ENCODE measurements at regions not wholly inside any gene's neighbourhood (a gene's known extent, or its start where the extent isn't known, plus 50 kb on each side); places are given as distances from the start of the nearest gene placed in this dataset.

- Histone ChIP-seq H3K27ac (ENCODE audit: low read depth, low read length) (no peak overlapping the region), H3K4me3 (ENCODE audit: low read depth, low read length) (no peak overlapping the region), H3K27me3 (ENCODE audit: control insufficient read depth, insufficient read depth, low read length) (peaks cover 3% of the 10 kb centered on the region), H3K9me3 (ENCODE audit: control insufficient read depth, insufficient read depth, low read length) (no peaks in the 10 kb centered on the region)
- ChIA-PET CTCF (interaction anchor here (0.6 kb wide), 1 partner anchor 324 kb away, joined by 3 read pairs; no protein-coding TSS in a partner anchor), POLR2A (no interaction called here)
- no peak for TF ChIP-seq CTCF (IDR thresholded peaks at IDR 0.05; ENCODE audit: low read depth, low read length)
- no peak for DNase-seq (ENCODE audit: low read depth, low spot score)
These were observed 173.6 kb downstream of the GADD45G start for GRCh38 chr9:89778100-89779090.

- POLR2A ChIA-PET = no interaction called here
- no peak for DNase-seq (ENCODE audit: low read depth, low spot score)
These were observed 174.8 kb downstream of the GADD45G start for GRCh38 chr9:89779405-89780203.

GRCh38 chr9:89780959-89781358 lies 176.1 kb downstream of the GADD45G start:
- H3K4me3 ChIP-seq (ENCODE audit: low read depth, low read length) = no peak overlapping the region
- H3K27me3 ChIP-seq (ENCODE audit: control insufficient read depth, insufficient read depth, low read length) = no peaks in the 10 kb centered on the region
- H3K27ac ChIP-seq (ENCODE audit: low read depth, low read length) = no peak overlapping the region
- CTCF ChIA-PET = no interaction called here
- DNase-seq (ENCODE audit: low read depth, low spot score) = no peak
- no peaks in the 10 kb centered on the region for H3K9me3 ChIP-seq (ENCODE audit: control insufficient read depth, insufficient read depth, low read length)
- no peak for TF ChIP-seq CTCF (IDR thresholded peaks at IDR 0.05; ENCODE audit: low read depth, low read length)
- POLR2A ChIA-PET = no interaction called here

More at GRCh38 chr9:89779405-89780203, 174.8 kb downstream of the GADD45G start:
- Histone ChIP-seq H3K9me3 (ENCODE audit: control insufficient read depth, insufficient read depth, low read length) (no peaks in the 10 kb centered on the region), H3K4me3 (ENCODE audit: low read depth, low read length) (no peak overlapping the region), H3K27ac (ENCODE audit: low read depth, low read length) (no peak overlapping the region), H3K27me3 (ENCODE audit: control insufficient read depth, insufficient read depth, low read length) (peaks cover 3% of the 10 kb centered on the region)
- no peak for TF ChIP-seq CTCF (IDR thresholded peaks at IDR 0.05; ENCODE audit: low read depth, low read length)
- CTCF ChIA-PET = no interaction called here

- Histone ChIP-seq H3K27ac (ENCODE audit: low read depth, low read length) (no peak overlapping the region), H3K4me3 (ENCODE audit: low read depth, low read length) (no peak overlapping the region), H3K9me3 (ENCODE audit: control insufficient read depth, insufficient read depth, low read length) (no peaks in the 10 kb centered on the region), H3K27me3 (ENCODE audit: control insufficient read depth, insufficient read depth, low read length) (no peaks in the 10 kb centered on the region)
- ChIA-PET CTCF (no interaction called here), POLR2A (no interaction called here)
- TF ChIP-seq CTCF (IDR thresholded peaks at IDR 0.05; ENCODE audit: low read depth, low read length) = no peak
- DNase-seq (ENCODE audit: low read depth, low spot score) = no peak
These were observed 177.2 kb downstream of the GADD45G start for GRCh38 chr9:89781838-89782540.

Measured in AG04450 (cell line).